A172 (cell line): ENCODE measurements at regions not wholly inside any gene's neighbourhood (a gene's known extent, or its start where the extent isn't known, plus 50 kb on each side); places are given as distances from the start of the nearest gene placed in this dataset.
A peak's percentile ranks its signal among the peaks of the same experiment; 100 is the strongest.

ENCODE experiments used
- DNase-seq: peaks from one replicate; pipeline ENCODE4 v3.0.0-alpha.2; 2015; ENCODE audit warnings: low spot score

DNA sequence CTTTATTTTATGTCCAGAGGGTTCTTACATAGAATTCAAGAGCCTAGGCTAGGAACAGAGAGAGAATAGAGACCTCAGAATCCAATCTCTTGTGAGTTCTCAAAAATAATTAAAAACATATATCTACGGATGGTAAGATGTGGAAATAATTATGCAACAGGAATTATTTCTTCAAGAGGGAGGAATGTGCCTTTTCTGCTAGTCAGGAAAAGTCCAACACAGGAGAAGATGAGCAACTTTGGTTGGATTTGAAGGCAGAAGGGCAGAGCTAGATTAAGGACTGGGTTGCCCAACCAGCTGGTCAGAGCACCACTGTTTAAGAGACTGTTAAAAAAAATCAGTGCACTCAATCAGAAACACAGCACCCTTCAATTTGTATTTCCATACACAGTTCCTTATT lies 365.5 kb downstream of the ETNK1 start:
- DNase-seq, result no peak

DNA sequence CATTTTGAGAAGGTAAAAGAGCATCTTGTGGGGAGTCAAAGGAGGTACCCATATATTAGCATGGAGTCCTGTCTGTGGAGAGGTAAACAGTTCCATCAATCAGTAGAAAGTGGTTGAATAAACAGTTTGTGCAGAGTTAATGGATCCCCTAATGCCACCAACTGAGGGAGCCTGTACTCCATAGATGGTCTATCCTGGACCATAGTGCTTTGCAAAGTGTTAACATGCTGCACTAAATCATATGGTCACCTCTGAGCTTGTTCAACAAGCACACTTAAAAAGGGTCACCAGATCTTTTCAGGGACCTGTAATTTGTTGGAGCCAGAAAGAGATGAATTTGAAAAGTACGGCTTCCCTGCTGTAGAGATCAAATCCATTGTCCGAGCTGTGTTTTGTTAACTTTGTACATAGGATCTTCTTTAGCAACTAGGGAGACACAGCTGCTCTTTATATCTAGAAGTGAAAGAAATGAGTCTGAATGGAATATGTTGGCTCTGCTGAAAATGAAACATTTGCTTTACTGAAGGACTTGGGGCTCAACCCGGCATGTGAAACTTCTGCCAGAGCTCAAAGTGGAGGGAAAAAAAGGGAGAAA lies 366.4 kb downstream of the ETNK1 start:
- no peak for DNase-seq

DNA sequence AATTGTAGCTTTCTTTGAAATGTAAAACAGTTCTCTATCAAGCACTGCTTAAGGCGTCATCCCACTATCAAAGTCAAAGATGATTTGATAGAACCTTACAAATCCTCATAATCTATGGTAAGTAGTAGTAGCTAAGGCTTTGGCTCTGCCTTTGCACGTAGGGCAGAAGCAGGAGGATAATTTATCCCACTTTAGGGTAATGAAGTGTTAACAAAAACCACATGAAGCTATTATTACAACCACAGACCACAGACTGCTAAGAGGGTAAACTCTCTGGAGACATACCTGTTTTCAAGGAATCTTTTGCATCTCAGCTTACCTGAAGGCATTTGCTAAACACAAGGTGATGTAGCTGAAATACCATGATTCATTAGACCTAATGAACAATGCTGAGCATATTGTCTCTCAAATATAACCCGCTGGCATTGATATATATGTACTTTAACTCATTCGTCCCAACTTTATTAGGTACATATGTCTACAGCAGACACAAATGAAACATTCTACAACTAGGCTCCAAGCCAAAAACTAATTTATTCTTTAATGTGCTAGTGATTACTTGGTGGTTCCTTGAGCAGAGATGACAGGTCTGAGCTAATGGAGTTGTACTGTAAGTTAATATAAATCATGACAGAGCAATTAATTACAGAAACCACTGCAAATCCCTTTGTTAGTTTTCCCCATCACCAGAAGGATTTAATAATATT lies 368.8 kb downstream of the ETNK1 start:
- DNase-seq, result no peak

DNA sequence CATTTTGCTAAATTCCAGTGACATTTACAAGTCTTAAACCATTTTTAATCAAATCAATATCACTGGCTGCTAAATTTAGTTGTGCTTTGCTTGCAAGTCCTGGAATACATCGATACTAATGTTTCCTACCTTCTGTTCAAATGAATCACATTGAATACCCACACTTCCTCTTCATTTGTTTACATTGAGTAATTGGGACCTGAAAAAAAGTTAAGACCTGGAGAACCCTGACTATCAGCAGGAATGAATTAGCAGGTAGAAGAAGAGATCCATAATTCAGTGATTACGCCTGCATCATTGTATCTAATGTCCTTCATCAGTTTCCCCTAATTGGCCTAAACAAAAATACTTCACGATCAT lies 369.3 kb downstream of the ETNK1 start:
- DNase-seq, result no peak

DNA sequence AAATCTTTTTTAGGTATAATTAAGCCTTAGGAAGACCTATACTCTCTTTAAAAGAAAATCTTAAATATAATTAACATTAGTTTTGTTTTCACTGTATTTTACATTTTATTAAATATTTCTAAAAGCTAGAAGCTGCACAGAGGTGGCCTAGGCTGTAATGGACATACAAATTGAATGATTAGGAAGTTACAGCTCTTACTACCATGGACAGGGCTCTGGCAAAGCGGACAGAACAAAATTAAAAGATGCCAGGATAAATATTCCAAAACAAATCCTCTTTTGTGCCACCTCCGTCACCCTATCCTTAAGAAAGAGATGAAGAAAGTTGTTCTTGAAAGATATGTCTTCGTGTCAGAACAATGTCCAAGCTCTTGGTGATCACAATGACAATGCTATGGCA lies 376.5 kb downstream of the ETNK1 start:
- no peak for DNase-seq

DNA sequence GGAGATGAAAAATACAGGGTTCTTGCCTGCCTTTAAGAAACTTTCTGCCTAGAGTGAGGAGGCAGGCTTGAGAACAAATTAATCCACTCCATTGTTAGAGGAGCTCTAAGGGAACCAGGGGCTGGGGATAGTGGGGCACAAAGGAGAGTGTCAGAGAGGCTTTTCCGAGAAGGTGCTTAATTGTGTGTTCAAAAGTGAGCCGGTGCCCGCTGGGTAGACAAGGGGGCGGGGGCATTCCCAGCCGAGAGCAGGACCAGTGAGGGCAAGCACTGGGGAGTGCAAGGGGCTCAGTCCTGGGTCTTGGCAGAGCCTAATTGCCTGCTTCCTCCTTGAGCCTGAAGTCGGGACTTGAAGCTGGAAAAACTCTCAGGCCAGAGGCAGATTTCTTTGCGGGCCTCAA lies 377.4 kb downstream of the ETNK1 start:
- no peak for DNase-seq

DNA sequence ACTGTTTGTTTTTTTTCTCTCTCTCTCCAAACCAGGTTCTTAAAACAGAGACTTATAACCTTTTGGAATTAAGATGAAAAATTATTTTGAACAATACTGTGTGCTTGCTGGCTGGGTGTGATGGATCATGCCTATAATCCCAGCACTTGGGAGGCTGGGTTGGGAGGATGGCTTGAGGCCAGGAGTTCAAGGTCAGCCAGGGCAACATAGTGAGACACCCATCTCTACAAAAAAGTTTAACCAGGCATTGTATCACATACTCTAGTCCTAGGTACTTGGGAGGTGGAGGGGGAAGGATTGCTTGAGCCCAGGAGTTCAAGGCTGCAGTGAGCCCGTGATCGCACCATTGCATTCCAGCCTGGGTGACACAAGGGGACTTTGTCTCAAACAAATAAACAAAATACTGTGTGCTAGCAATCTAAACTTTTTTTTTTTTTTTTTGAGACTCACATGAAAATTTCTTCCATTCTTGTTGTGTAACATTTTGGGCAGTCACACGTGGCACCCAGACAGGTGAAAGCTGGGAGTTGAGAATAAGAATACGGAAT lies 379.6 kb downstream of the ETNK1 start:
- DNase-seq, result no peak

DNA sequence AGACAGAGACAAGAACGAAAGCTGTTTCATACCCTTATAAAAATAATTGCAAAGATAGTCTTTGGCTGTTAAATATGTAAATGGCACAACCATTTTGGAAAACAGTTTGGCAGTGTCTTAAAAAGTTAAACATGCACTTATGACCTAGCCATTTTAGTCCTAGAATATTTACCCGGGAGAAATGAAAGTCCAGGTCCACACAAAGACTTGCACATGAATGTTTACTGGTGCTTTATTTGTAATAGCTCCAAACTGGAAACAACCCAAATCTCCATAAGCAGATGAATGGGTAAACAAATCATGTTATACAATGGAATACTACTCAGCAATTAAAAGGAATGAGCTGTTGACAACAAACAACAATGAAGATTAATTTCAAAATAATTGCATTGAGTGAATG lies 380.4 kb downstream of the ETNK1 start:
- DNase-seq, result no peak

DNA sequence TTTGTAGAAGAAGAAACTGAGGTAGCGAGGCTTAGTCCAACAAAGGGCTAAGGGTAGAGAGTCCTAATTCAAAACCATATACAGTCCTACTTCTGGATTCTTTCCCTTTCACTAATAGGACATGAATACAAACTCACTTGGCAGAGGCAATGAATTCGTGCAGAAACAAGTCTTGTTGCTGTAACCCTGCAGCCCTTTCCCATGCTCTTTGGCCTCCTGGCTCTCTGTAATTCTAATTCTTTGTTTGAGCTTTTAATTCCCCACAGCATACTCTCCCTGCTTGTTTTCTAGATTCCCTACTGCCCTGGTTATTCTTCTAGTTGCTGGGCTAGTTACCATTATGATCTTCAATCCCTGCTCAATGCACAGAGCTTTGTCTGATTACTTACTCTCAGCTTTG lies 381.4 kb downstream of the ETNK1 start:
- DNase-seq, result no peak

DNA sequence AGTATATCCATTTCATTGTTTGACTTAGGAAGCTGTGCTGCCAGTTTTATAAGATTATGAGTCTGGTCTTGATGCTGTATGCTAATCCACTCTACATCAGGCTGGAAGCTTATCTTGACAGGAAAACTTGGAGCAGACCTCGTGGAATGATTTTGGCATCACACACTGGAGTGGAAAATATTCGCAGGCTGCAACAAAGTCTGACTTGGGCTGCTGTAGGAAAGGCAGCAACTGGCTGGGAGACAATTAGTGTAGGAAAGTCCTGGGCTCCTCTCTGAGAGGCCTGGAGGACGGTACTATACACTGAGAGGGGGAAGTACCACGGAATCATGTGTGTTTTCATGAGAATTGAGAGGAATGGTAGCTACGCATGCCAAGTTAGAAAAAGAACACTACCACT lies 383.7 kb downstream of the ETNK1 start:
- no peak for DNase-seq

DNA sequence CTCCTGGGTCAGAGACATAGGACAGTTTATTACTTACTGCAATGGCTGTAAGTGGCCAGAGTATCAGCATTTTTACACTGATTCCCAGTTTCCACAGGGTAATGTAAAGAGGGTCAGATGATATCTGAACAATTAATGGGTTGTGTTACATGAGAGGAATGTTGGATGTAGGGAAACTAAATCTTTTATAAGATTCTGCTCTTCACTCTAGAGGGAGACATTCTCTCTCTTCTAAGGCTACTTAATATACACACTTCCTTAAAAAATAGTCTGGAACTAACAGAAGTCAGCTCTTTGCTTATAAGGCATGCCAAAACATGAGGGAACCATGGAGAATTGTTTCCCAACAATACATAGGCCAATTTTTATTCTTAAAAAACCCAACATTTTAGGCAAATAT lies 389.8 kb downstream of the ETNK1 start:
- DNase-seq, result no peak

DNA sequence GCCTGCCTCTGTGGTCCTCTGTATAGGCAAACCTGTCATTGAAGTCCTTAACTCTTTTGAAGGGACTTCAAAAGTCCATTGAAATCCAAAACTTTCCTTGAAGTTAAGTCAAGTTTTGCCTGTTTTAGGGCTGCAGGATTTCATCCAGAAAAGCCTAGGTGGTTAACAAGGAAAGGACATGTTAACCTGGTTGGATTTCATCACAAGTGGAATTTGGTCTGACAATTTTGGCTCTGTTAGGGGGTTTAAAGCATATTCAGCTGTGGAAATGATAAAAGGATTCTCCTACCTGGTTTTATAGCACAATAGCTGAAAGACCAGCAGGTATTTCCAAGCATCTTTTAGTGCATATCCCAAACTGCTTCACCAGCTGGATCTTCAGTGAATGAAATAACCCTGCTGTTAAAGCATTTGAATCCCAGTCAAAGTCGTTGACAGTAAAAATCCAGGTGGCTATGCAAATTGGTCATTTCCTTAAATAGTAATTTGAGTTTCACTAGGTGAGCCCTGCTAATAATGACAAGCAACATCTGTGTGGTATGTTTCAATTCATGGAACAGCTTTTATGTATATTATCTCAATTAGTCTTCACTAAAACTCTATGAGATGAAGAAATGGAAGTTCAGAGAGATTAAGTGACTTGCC lies 400.5 kb downstream of the ETNK1 start:
- no peak for DNase-seq

DNA sequence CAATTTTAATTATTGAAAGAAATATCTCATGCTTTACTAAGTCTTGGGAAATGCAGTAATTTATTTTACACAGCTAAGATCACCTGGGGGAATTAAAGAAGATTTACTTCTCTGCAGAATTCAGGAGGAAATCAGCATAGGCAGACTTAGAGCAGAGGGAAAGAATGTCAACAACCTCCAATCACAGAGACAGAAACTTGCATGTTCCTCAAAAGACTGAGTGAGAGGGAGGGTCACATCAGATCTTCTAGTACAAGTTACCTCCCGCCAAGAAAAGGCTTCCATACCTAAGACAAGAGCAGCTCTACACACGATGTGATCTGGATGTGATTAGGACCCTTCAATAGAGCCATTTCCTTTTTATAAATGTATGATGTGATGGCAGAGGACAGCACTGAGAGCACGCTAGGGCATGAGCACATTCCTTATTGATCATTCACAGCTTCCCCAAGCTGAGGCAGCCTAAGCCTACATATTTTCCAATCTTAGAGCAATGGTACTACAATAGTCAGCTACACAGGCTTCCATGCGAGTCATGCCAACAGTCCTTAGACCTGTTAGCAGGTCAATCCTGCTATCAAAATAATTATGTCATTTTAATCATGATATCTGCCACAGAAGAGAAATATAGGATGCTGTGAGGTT lies 403.3 kb downstream of the ETNK1 start:
- DNase-seq, result no peak

DNA sequence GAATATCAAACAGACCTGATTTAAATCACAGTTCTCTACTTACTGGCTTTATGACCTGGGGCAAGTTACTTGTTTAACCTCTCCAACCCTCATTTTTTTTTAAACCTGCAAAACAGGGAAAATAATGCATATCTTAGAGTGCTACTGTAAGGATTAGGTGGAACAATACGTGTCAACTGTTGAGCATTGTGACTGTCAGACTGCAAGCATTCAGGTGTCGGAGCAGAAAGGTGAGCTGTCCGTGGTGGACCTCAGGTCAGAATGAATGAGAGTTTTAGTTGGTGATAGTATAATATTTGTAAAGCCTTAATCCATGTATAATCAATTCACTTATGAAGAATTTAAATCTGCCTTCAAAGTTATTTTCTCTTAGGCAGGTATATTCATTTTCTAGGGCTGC lies 404.2 kb downstream of the ETNK1 start:
- DNase-seq, result no peak

DNA sequence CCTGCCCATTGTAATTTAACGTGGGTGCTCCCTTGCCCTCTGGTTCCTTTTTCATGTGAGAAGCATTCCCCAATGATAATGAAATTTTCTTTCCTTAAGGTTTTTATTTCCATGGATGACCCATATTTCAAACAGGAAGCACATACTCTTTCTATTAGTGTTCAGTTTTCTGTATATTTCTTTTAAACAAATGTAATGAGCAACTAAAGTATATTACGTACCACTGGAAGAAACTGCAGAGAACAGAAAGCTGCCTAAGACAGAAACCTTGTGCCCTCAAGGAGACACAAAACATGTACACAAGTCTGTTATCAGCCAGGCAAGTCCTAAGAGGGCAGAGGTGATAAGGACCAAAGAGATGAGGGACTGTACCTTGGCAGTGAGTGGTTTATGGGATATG lies 414.9 kb downstream of the ETNK1 start:
- no peak for DNase-seq

DNA sequence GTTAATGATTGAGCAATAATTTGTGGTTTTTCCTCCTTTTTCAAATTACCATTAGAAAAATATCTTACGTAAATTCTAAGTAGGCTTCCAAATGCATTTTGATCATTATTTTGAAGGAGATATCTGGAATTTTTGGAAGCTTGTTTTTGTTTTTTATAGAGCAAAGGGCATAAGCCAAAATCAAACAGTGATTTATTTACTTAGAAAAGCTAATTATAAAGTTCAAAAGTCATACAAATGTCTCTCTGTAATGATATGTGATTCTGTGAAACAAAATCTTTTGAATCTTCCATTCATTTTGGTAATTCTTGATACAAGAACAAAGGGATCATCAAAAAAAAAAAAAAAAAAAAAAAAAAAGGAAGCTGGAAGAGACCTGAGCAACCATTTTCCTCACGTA lies 416.8 kb downstream of the ETNK1 start:
- DNase-seq, result no peak

DNA sequence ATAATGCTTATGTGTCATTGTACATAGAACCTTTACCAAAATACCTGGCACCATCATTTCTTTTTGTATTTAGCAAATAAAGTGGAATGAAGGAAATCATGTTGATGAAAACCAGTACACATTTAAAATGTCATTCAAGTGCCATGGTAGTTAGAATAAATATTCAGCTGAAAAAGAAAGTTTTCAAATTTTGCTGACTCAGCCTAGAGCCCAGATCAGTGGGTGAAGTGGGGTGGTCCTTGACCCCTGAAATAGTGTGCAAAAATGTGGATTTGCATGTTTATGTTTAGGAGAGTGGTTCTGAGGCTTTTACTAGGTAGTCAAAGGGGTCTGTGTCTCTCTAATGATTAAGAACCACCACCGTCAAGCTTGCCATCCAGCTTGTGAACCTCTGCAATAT lies 418.7 kb downstream of the ETNK1 start:
- no peak for DNase-seq

DNA sequence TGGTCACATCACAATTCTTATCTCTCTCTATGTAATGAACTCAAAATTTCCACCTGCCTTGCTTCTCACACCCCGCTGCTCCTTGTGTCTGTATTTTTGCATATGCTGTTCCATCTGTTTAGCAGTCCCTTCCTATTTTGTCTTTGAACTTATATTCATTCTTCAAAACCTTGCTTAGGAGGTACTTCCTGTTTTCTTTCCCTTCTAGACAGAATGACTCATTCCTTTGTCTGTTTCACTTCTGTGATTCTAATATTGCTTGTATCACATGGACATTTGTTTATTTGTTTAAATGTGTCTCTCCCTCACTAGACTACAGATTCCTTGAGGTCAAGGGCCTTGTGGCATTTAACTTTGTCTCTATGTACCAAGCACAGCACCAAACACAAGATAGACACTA lies 424.2 kb downstream of the ETNK1 start:
- DNase-seq, result peak; percentile 4

DNA sequence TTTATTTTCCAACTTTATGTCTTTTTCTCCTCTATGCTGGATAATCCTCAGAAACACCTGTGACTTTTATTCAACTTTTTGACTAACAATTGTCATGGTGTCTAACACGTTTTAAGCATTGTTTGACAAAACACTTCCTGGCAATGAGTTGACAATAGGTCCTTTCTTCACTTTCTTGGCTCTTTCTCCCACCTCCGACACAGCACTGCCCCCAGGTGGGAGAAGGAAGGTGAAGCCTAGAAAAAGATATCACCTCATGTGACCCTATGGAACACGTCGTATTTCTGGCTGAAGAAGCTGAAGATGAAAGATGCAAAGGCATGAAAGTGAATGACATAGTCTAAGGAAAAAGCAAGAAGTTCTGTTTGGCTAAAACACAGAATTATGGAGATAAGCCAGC lies 430.0 kb downstream of the ETNK1 start:
- peak; percentile 9 for DNase-seq

DNA sequence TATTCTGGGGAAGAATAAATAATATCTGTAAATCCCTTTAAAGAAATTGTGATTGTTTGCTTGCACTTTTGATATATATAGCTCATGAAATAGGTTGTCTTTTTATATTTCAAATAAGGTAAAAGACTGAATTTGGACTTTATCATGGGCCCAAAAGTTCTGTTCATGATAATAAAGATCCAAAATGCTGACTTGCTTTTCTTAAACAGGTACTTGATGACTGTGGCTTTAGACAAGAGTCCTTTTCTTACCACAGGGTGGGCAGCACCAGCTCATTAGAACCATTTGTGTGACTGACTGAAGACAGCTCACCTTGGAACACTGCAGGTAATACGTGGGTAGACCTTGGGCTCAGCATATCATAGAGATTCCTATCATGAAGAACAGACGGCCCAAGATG lies 432.6 kb downstream of the ETNK1 start:
- DNase-seq, result no peak

DNA sequence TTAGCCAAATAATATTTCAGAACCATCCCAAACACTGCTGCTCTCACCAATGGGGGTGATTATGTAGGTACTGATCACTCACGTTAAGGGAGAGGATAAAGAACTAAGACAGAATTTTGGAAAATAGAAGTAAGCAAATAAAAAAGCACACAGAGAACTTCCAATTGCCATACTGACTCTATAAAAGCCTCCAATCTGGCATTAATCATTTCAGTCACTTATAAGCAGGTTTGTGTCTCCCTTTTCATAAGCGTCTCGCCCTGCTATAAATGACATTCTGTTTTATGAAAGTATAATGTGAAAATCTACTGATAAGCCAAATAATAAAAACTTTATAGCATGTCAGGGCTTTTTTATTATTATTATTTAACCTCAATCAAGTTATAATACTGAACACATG lies 435.2 kb downstream of the ETNK1 start:
- DNase-seq, result no peak

DNA sequence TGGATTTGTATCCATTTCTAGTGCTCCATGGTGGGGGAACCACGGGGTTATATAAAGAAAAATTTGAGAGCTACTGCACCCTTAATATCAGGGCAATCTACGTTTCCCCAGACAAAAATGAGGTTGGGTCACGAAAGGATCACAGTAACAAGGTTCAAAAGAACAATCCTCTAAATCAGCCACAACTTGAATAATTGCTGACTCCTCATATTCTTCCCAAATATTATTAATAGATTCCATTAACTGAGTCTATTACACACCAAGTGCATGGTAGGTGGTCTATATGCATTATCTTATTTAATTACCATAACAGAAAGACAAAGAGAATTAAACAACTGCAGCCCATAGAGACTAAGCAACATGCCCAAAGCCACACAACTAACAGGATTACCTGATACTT lies 438.2 kb downstream of the ETNK1 start:
- DNase-seq, result no peak

DNA sequence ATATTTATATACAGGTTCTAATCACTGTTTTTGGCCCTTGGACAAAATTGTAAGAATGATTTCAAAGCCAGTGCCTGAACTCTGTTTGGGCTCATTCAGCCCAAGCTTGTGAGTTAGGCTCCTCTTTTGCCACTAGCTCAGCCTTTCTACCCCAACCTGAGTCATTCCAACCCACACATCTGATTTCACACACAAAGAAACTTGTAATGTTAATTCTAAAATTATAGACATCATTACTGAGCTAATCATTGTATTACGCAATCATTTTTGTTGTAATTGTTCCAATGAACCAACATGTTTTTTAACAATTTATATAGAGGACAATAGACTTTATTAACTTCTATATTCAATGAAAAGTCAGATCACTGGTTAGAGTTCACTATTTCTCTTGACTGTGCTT lies 441.1 kb downstream of the ETNK1 start:
- no peak for DNase-seq
